ENCODE measurements at regions not wholly inside any gene's neighbourhood (a gene's known extent, or its start where the extent isn't known, plus 50 kb on each side); places are given as distances from the start of the nearest gene placed in this dataset.

GRCh38 chr5:171593976-171594375, 174.5 kb downstream of the FGF18 start:
- H3K36me3 ChIP-seq (ENCODE audit: control insufficient read depth, insufficient read depth, low read length) = no peaks in the 10 kb centered on the region
- peaks cover 11% of the 10 kb centered on the region for H3K4me1 ChIP-seq (ENCODE audit: control insufficient read depth, insufficient read depth, low read length, poor library complexity, severe bottlenecking)
- H3K27ac ChIP-seq (ENCODE audit: low read depth, low read length, severe bottlenecking) = no peak overlapping the region
- H3K9me3 ChIP-seq (ENCODE audit: control insufficient read depth, low read length) = no peaks in the 10 kb centered on the region
- H3K4me3 ChIP-seq (ENCODE audit: extremely low read depth, insufficient read depth, low read length, poor library complexity, severe bottlenecking) = no peak overlapping the region
- WGBS, 2 experiments (ENCODE audit: insufficient coverage in 2 of 2) = 86 to 100% methylated on average over 1 of the region's 2 CpGs

- WGBS, 2 experiments (ENCODE audit: insufficient coverage in 2 of 2) = 87 to 100% methylated on average over 2 of the region's 3 CpGs
- Histone ChIP-seq H3K36me3 (ENCODE audit: control insufficient read depth, insufficient read depth, low read length) (no peaks in the 10 kb centered on the region), H3K27ac (ENCODE audit: low read depth, low read length, severe bottlenecking) (no peak overlapping the region), H3K4me1 (ENCODE audit: control insufficient read depth, insufficient read depth, low read length, poor library complexity, severe bottlenecking) (peaks cover 11% of the 10 kb centered on the region), H3K9me3 (ENCODE audit: control insufficient read depth, low read length) (no peaks in the 10 kb centered on the region), H3K4me3 (ENCODE audit: extremely low read depth, insufficient read depth, low read length, poor library complexity, severe bottlenecking) (no peak overlapping the region)
Measured at GRCh38 chr5:171595401-171595800, 176.0 kb downstream of the FGF18 start.

- Histone ChIP-seq H3K27ac (ENCODE audit: low read depth, low read length, severe bottlenecking) (peak overlapping the region; percentile 82), H3K36me3 (ENCODE audit: control insufficient read depth, insufficient read depth, low read length) (no peaks in the 10 kb centered on the region), H3K9me3 (ENCODE audit: control insufficient read depth, low read length) (no peaks in the 10 kb centered on the region), H3K4me3 (ENCODE audit: extremely low read depth, insufficient read depth, low read length, poor library complexity, severe bottlenecking) (no peak overlapping the region), H3K4me1 (ENCODE audit: control insufficient read depth, insufficient read depth, low read length, poor library complexity, severe bottlenecking) (peaks cover 11% of the 10 kb centered on the region)
- 63 to 70% methylated on average over 1 of the region's 3 CpGs for WGBS, 2 experiments (ENCODE audit: insufficient coverage in 2 of 2)
Measured at GRCh38 chr5:171595801-171596231, 176.4 kb downstream of the FGF18 start.

- peak overlapping the region; percentile 82 for H3K27ac ChIP-seq (ENCODE audit: low read depth, low read length, severe bottlenecking)
- WGBS, 2 experiments (ENCODE audit: insufficient coverage in 2 of 2) = 54 to 70% methylated on average over 13 to 19 of the region's 22 CpGs
- H3K36me3 ChIP-seq (ENCODE audit: control insufficient read depth, insufficient read depth, low read length) = no peaks in the 10 kb centered on the region
- peaks cover 11% of the 10 kb centered on the region for H3K4me1 ChIP-seq (ENCODE audit: control insufficient read depth, insufficient read depth, low read length, poor library complexity, severe bottlenecking)
- no peaks in the 10 kb centered on the region for H3K9me3 ChIP-seq (ENCODE audit: control insufficient read depth, low read length)
- H3K4me3 ChIP-seq (ENCODE audit: extremely low read depth, insufficient read depth, low read length, poor library complexity, severe bottlenecking) = no peak overlapping the region
Measured at GRCh38 chr5:171596391-171596878, 177.0 kb downstream of the FGF18 start.

GRCh38 chr5:171597946-171598640, 178.6 kb downstream of the FGF18 start:
- 85 to 88% methylated on average over 2 to 4 of the region's 6 CpGs for WGBS, 2 experiments (ENCODE audit: insufficient coverage in 2 of 2)
- H3K4me1 ChIP-seq (ENCODE audit: control insufficient read depth, insufficient read depth, low read length, poor library complexity, severe bottlenecking) = peaks cover 11% of the 10 kb centered on the region
- H3K27ac ChIP-seq (ENCODE audit: low read depth, low read length, severe bottlenecking) = no peak overlapping the region

GRCh38 chr5:171598641-171599152, 179.2 kb downstream of the FGF18 start:
- Histone ChIP-seq H3K36me3 (ENCODE audit: control insufficient read depth, insufficient read depth, low read length) (no peaks in the 10 kb centered on the region), H3K4me1 (ENCODE audit: control insufficient read depth, insufficient read depth, low read length, poor library complexity, severe bottlenecking) (peaks cover 11% of the 10 kb centered on the region), H3K4me3 (ENCODE audit: extremely low read depth, insufficient read depth, low read length, poor library complexity, severe bottlenecking) (no peak overlapping the region), H3K9me3 (ENCODE audit: control insufficient read depth, low read length) (no peaks in the 10 kb centered on the region), H3K27ac (ENCODE audit: low read depth, low read length, severe bottlenecking) (no peak overlapping the region)
- 93 to 94% methylated on average over 6 of the region's 7 CpGs for WGBS, 2 experiments (ENCODE audit: insufficient coverage in 2 of 2)

More at GRCh38 chr5:171597946-171598640, 178.6 kb downstream of the FGF18 start:
- no peaks in the 10 kb centered on the region for H3K9me3 ChIP-seq (ENCODE audit: control insufficient read depth, low read length)
- H3K4me3 ChIP-seq (ENCODE audit: extremely low read depth, insufficient read depth, low read length, poor library complexity, severe bottlenecking) = no peak overlapping the region
- H3K36me3 ChIP-seq (ENCODE audit: control insufficient read depth, insufficient read depth, low read length) = no peaks in the 10 kb centered on the region

GRCh38 chr5:171599411-171599810, 180.0 kb downstream of the FGF18 start:
- H3K27ac ChIP-seq (ENCODE audit: low read depth, low read length, severe bottlenecking) = no peak overlapping the region
- no peak overlapping the region for H3K4me3 ChIP-seq (ENCODE audit: extremely low read depth, insufficient read depth, low read length, poor library complexity, severe bottlenecking)
- H3K9me3 ChIP-seq (ENCODE audit: control insufficient read depth, low read length) = no peaks in the 10 kb centered on the region
- peaks cover 11% of the 10 kb centered on the region for H3K4me1 ChIP-seq (ENCODE audit: control insufficient read depth, insufficient read depth, low read length, poor library complexity, severe bottlenecking)
- WGBS, 2 experiments (ENCODE audit: insufficient coverage in 2 of 2) = 80 to 86% methylated on average over 8 to 10 of the region's 10 CpGs
- no peaks in the 10 kb centered on the region for H3K36me3 ChIP-seq (ENCODE audit: control insufficient read depth, insufficient read depth, low read length)

GRCh38 chr5:171599957-171600612, 180.6 kb downstream of the FGF18 start:
- peaks cover 11% of the 10 kb centered on the region for H3K4me1 ChIP-seq (ENCODE audit: control insufficient read depth, insufficient read depth, low read length, poor library complexity, severe bottlenecking)
- H3K27ac ChIP-seq (ENCODE audit: low read depth, low read length, severe bottlenecking) = no peak overlapping the region
- H3K36me3 ChIP-seq (ENCODE audit: control insufficient read depth, insufficient read depth, low read length) = no peaks in the 10 kb centered on the region
- no peak overlapping the region for H3K4me3 ChIP-seq (ENCODE audit: extremely low read depth, insufficient read depth, low read length, poor library complexity, severe bottlenecking)
- H3K9me3 ChIP-seq (ENCODE audit: control insufficient read depth, low read length) = no peaks in the 10 kb centered on the region
- 83 to 94% methylated on average over 3 to 7 of the region's 7 CpGs for WGBS, 2 experiments (ENCODE audit: insufficient coverage in 2 of 2)

GRCh38 chr5:171600741-171601265, 181.4 kb downstream of the FGF18 start:
- no peak overlapping the region for H3K27ac ChIP-seq (ENCODE audit: low read depth, low read length, severe bottlenecking)
- H3K9me3 ChIP-seq (ENCODE audit: control insufficient read depth, low read length) = no peaks in the 10 kb centered on the region
- peaks cover 7% of the 10 kb centered on the region for H3K4me1 ChIP-seq (ENCODE audit: control insufficient read depth, insufficient read depth, low read length, poor library complexity, severe bottlenecking)
- H3K36me3 ChIP-seq (ENCODE audit: control insufficient read depth, insufficient read depth, low read length) = no peaks in the 10 kb centered on the region
- no peak overlapping the region for H3K4me3 ChIP-seq (ENCODE audit: extremely low read depth, insufficient read depth, low read length, poor library complexity, severe bottlenecking)
- WGBS, 2 experiments (ENCODE audit: insufficient coverage in 2 of 2) = 60 to 93% methylated on average over 1 to 3 of the region's 8 CpGs

- peaks cover 2% of the 10 kb centered on the region for H3K4me1 ChIP-seq (ENCODE audit: control insufficient read depth, insufficient read depth, low read length, poor library complexity, severe bottlenecking)
- 83 to 89% methylated on average over 4 to 8 of the region's 9 CpGs for WGBS, 2 experiments (ENCODE audit: insufficient coverage in 2 of 2)
- H3K9me3 ChIP-seq (ENCODE audit: control insufficient read depth, low read length) = peaks cover 4% of the 10 kb centered on the region
- no peaks in the 10 kb centered on the region for H3K36me3 ChIP-seq (ENCODE audit: control insufficient read depth, insufficient read depth, low read length)
- no peak overlapping the region for H3K4me3 ChIP-seq (ENCODE audit: extremely low read depth, insufficient read depth, low read length, poor library complexity, severe bottlenecking)
- H3K27ac ChIP-seq (ENCODE audit: low read depth, low read length, severe bottlenecking) = no peak overlapping the region
Measured at GRCh38 chr5:171601266-171601881, 181.9 kb downstream of the FGF18 start.

All from mesodermal cell (in vitro differentiated cells).